Gastroesophageal sphincter (tissue), 3 donors: ENCODE measurements at regions not wholly inside any gene's neighbourhood (a gene's known extent, or its start where the extent isn't known, plus 50 kb on each side); places are given as distances from the start of the nearest gene placed in this dataset.

Source experiments
- CTCF ChIP-seq, 4 experiments: fragments of 200-600 bp in 2 of 4; fragments of 450-650 bp in 2 of 4; sonication (generic) in 1 of 4; IDR thresholded peaks; one replicate each; pipeline ENCODE4 v1.5.1; 2017 to 2019; ENCODE audit warnings: antibody characterized with exemption in 4 of 4, mild to moderate bottlenecking in 2 of 4, moderate library complexity in 2 of 4
- EP300 ChIP-seq: sonication (generic); formaldehyde crosslinking; IDR thresholded peaks from one replicate; pipeline ENCODE4 v1.6.1; 2017; ENCODE audit warnings: antibody characterized with exemption, mild to moderate bottlenecking
- POLR2A ChIP-seq, 2 donors: fragments of 450-650 bp; IDR thresholded peaks; one replicate each; pipeline ENCODE4 v1.6.1; 2017; ENCODE audit warnings: antibody characterized with exemption in 2 of 2, mild to moderate bottlenecking in 2 of 2, moderate library complexity in 1 of 2

- TF ChIP-seq CTCF (IDR thresholded peaks at IDR 0.05) (no peak), POLR2A (IDR thresholded peaks at IDR 0.05) (no peak), EP300 (no peak)
These were observed 101.4 kb downstream of the PDCL3 start for GRCh38 chr2:100664021-100664755.
